Panc1 (cell line): ENCODE measurements at regions not wholly inside any gene's neighbourhood (a gene's known extent, or its start where the extent isn't known, plus 50 kb on each side); places are given as distances from the start of the nearest gene placed in this dataset.

Source experiments
- ATAC-seq: fragments of 200-7000 bp; cut with Tn5 transposase; 2 replicates; pipeline ENCODE4 v1.9.1; 2020; ENCODE audit warnings: mild to moderate bottlenecking, moderate library complexity
- BruUV-seq: library from RNA; stranded (reverse); fragments of 400-500 nt; replicated peaks from 2 replicates; lab custom pipeline; 2021; lab: Mats Ljungman, UMichigan
- CTCF ChIA-PET: fragments of 300-600 bp; sonication (Branson Sonifier 250); formaldehyde crosslinking; loops from one replicate; lab custom pipeline; 2022; ENCODE audit warnings: antibody characterized with exemption; lab: Charles Lee
- POLR2A ChIA-PET: fragments of 300-600 bp; sonication (Branson Sonifier 250); formaldehyde crosslinking; loops from one replicate; lab custom pipeline; 2022; ENCODE audit warnings: antibody characterized with exemption; lab: Charles Lee
- DNase-seq: peaks from one replicate; pipeline ENCODE4 v3.0.0-alpha.2; 2010; ENCODE audit warnings: low read depth, low spot score
- H3K27ac ChIP-seq: 2 replicates; pipeline ENCODE4 v1.5.1; 2011; ENCODE audit warnings: mild to moderate bottlenecking, low read length, inconsistent platforms
- H3K27me3 ChIP-seq: fragments of 200-500 bp; sonication (Bioruptor generic); 2 replicates; pipeline ENCODE4 v1.6.0; 2014; ENCODE audit warnings: low read length, inconsistent platforms; ENCODE audit not compliant: control insufficient read depth, insufficient read depth
- H3K36me3 ChIP-seq: fragments of 200-500 bp; sonication (Bioruptor generic); 2 replicates; pipeline ENCODE4 v1.5.1; 2014; ENCODE audit warnings: inconsistent platforms, mild to moderate bottlenecking, low read length, moderate library complexity; ENCODE audit not compliant: control insufficient read depth, insufficient read depth
- H3K4me1 ChIP-seq: 2 replicates; pipeline ENCODE4 v1.5.1; 2011; ENCODE audit warnings: inconsistent platforms, mild to moderate bottlenecking, low read length, moderate library complexity; ENCODE audit not compliant: control insufficient read depth, insufficient read depth
- H3K4me3 ChIP-seq, 2 experiments: 2 replicates each; pipeline ENCODE4 v1.5.1; 2011 to 2012; ENCODE audit warnings: low read depth in 2 of 2, low read length in 2 of 2, mild to moderate bottlenecking in 2 of 2, inconsistent platforms in 1 of 2, moderate library complexity in 1 of 2
- H3K9me3 ChIP-seq: fragments of 200-500 bp; sonication (Bioruptor generic); 2 replicates; pipeline ENCODE4 v1.5.1; 2014; ENCODE audit warnings: low read depth, mild to moderate bottlenecking, inconsistent platforms, low read length, moderate library complexity; ENCODE audit not compliant: control insufficient read depth, insufficient read depth
- CTCF ChIP-seq: fragments of 450-650 bp; IDR thresholded peaks from 2 replicates; pipeline ENCODE4 v1.5.1; 2017; ENCODE audit warnings: mild to moderate bottlenecking
- POLR2AphosphoS5 ChIP-seq: IDR thresholded peaks from 2 replicates; pipeline ENCODE4 v1.6.1; 2012; ENCODE audit warnings: mild to moderate bottlenecking, low read depth, low read length, moderate library complexity
- REST ChIP-seq, 2 experiments: IDR thresholded peaks; 2 replicates each; pipeline ENCODE4 v1.6.1; 2011 to 2012; ENCODE audit warnings: low read depth in 2 of 2, control low read depth in 1 of 2, low read length in 1 of 2, mild to moderate bottlenecking in 1 of 2, moderate library complexity in 1 of 2; ENCODE audit not compliant: insufficient read depth in 1 of 2
- SIN3A ChIP-seq: IDR thresholded peaks from 2 replicates; pipeline ENCODE4 v1.6.1; 2012; ENCODE audit warnings: low read depth, mild to moderate bottlenecking, low read length, moderate library complexity, borderline replicate concordance; ENCODE audit not compliant: insufficient read depth
- TCF7L2 ChIP-seq: IDR thresholded peaks from 2 replicates; pipeline ENCODE4 v1.6.1; 2011; ENCODE audit warnings: mild to moderate bottlenecking, low read depth, low read length, inconsistent platforms
- in situ Hi-C: cut with HindIII; loops from 2 replicates; pipeline ENCODE4 v1.10.0; 2016; ENCODE audit warnings: low sequenced_read_pairs, low pct_unique_long_range_greater_than_20kb
- intact Hi-C: fragments of 100-400 bp; cut with micrococcal nuclease; formaldehyde crosslinking; loops from one replicate; pipeline ENCODE4 v1.10.0; 2022; ENCODE audit not compliant: unreplicated experiment

GRCh38 chr9:135009794-135010585, 77.5 kb upstream of the OLFM1 start:
- intact Hi-C loops = no loop called here
- ATAC-seq (peak; percentile 34; the same call in 1 of the 2 replicates), DNase-seq (no peak)
- TF ChIP-seq TCF7L2 = no peak
- TF ChIP-seq REST (IDR thresholded peaks at IDR 0.05; ENCODE audit: insufficient read depth in 1 of 2, low read depth in 2 of 2, low read length in 1 of 2) = no peak
- TF ChIP-seq SIN3A = no peak
- no peak for TF ChIP-seq POLR2AphosphoS5
- TF ChIP-seq CTCF = no peak
- Histone ChIP-seq H3K27ac (no peak overlapping the region), H3K27me3 (no peaks in the 10 kb centered on the region; the same call in 1 of the 2 replicates), H3K36me3 (no peaks in the 10 kb centered on the region), H3K4me1 (no peaks in the 10 kb centered on the region), H3K4me3 (no peak overlapping the region), H3K9me3 (no peaks in the 10 kb centered on the region)
- POLR2A ChIA-PET = interaction anchor here (0.6 kb wide), 1 partner anchor 1064 kb away, joined by 3 read pairs; no protein-coding TSS in a partner anchor
- in situ Hi-C loops = no loop called here
- no TSS peak for BruUV-seq
- CTCF ChIA-PET = no interaction called here

GRCh38 chr9:135010586-135010860, 76.9 kb upstream of the OLFM1 start:
- no TSS peak for BruUV-seq
- POLR2A ChIA-PET = interaction anchor here (0.6 kb wide), 1 partner anchor 1064 kb away, joined by 3 read pairs; no protein-coding TSS in a partner anchor
- CTCF ChIA-PET = no interaction called here
- TF ChIP-seq CTCF = no peak
- TF ChIP-seq REST (IDR thresholded peaks at IDR 0.05; ENCODE audit: insufficient read depth in 1 of 2, low read depth in 2 of 2, low read length in 1 of 2) = no peak
- Histone ChIP-seq H3K4me3 (no peak overlapping the region), H3K36me3 (no peaks in the 10 kb centered on the region), H3K27me3 (no peaks in the 10 kb centered on the region; the same call in 1 of the 2 replicates), H3K4me1 (no peaks in the 10 kb centered on the region), H3K9me3 (no peaks in the 10 kb centered on the region), H3K27ac (no peak overlapping the region)
- DNase-seq = no peak
- ATAC-seq = no peak
- in situ Hi-C loops = no loop called here
- intact Hi-C loops = no loop called here
